Inflammatory macrophage (primary cell): ENCODE measurements at regions not wholly inside any gene's neighbourhood (a gene's known extent, or its start where the extent isn't known, plus 50 kb on each side); places are given as distances from the start of the nearest gene placed in this dataset.
A peak's percentile ranks its signal among the peaks of the same experiment; 100 is the strongest.
"Not testable (repeated sequence)": the region's sequence is repeated elsewhere in the genome, so short reads cannot be mapped to it uniquely, and the experiment has no call there.

Experiments
- DNase-seq, 2 donors: peaks; one replicate each; pipeline ENCODE4 v3.0.0-alpha.2; 2020 to 2022

DNA sequence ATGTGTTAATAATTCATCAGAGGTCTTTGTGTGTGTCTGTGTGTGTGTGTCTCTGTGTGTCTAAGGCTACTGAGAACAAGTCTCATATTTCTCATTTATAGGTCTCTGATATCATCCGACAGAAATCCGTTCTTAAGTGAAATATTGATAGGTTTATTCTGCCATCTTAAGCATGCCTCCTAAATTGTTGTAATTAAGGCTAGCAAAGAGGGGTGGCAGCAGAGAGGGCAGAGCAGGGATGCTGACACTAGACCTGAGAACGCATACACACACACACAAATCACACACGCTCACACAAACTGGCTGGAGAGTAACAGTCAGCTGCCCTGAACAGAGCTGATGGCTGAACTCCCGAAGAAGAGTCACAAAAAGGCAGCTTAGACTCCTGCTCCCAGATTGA is 84.9 kb upstream of the LRFN2 start:
- DNase-seq = no peak

DNA sequence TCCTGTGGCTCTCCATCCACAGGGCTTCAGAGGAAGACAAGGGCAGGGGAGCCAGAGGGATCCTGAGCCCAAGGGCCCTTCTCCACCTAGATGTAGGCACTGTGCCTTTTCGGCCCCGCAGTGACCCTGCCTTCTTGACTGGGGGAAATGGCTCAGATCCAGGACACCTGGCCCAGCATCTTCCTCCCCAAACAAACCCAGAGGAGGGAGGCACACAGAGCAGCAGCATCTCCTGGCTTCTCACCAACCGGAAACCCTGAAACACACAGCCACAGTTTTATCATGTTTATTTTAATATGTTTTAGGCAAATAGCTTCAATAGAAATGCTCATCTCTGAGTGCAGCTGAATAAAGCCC is 84.5 kb upstream of the LRFN2 start:
- no peak for DNase-seq

DNA sequence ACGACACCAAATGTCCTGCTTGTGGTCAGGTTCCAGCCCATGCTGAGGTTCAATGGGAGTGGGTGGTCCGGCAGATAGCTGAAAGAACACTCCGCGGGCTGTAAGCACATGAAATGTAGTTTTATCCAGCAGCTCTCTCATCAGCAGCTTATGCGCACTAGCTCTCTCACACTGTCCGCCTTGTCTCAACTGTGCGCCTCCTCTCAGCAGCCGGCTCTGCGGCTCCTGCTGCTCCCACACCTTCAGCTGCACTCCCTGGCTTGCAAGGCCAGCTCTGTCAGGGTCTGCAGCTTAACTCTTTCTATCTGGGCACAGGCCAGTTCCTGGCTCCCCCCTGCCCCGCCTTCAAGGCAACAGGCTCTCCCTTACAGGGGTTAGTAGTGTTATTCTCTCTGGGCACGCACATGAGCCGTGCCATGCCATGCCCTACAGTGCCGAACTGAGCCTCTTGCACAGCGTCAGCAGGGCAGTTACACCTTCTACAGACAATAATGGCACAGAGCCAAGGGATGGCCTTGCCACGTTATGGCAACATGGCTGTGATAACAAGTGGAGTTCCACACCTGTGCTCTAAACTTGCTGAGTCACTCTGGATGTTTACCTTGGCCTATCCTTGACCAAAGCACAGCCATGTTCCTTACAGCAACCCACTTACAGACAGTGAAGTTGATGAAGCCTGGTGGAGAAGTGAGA is 84.0 kb upstream of the LRFN2 start:
- DNase-seq = no peak

DNA sequence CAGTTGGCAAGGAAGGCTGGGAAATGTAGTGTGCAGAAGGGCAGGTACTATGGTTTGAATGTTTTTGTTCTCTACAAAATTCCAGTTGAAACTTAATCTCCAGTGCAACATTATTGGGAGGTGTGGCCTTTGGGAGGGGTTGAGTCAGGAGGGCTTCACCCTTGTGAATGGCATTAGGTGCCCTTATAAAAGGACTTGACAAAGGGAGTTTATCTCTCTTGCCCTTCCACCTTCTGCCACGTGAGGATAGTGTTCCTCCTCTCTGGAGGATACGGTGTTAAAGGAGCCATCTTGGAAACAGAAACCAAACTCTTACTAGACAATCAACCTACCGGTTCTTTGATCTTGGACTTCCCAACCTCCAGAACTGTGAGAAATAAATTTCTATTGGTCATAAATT is 82.2 kb upstream of the LRFN2 start:
- no peak for DNase-seq

DNA sequence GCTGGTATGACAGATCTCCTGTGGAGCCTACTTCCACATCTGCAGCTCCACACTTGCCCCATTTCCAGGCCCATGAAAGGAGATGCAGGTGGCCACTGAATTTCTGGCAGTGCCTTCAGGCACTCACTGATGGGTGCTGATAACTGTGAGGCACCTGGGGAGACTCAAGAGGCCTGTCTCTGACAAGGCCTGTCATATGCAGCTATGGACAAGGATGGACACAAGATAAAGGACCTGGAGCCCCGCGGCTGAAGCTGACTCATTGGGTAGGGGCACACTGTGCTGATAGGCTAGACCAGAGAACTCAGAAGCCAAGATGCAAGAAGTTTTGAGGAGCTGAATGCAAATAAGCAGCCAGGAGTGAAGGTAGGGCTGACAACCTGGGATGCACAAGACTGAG is 81.0 kb upstream of the LRFN2 start:
- no peak for DNase-seq

DNA sequence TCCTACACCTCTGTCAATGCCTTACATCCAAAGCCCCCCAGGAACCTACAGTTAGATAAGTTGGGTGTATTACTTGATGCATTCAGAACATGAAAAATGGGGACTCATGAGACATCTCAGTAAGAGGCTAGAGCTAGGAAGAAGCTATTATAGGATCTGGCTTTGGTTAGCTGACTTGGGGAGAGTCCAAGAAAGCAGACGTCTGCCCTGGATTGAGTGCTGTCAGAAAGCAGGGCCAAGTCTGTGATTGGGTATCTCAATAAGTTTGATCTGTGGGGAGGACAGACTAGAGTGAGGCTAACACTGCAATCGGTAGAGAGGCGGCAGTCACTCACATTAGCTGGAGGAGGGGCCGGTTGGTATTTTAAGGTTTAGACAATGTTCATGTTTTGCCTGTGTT is 79.4 kb upstream of the LRFN2 start:
- DNase-seq = no peak

DNA sequence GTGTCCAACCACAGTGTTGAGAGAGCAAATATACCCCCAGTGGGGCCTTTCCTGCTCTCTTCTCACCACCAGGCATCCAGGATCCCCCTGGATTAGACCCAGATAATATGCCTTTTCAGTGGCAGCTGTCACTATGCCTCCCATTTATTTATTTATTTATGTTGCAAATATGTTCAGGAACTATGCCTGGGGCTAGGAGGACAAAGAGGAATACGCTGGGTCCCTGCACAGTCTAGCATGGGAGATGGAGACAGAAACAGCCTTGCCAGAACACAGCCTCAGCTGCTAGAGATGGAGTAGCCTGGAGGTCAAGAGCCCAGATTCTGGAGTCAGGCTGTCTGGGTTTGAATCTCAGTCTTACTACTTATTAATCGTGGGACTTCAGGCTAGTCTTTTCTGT is 74.6 kb upstream of the LRFN2 start:
- DNase-seq = no peak

DNA sequence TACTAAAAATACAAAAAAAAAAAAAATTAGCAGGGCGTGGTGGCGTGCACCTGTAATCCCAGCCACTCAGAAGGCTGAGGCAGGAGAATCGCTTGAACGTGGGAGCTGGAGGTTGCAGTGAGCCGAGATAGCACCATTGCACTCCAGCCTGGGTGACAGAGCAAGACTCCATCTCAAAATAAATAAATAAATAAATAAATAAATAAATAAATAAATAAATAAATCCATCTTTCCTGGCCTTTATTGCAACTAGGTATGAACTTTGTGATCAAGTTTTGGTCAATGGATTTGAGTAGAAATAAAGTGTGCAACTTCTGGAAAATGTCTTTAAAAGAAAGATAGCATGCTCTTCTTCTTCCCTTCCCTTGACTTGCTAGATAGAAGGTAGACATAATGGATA is 69.6 kb upstream of the LRFN2 start:
- DNase-seq = not testable (repeated sequence)

DNA sequence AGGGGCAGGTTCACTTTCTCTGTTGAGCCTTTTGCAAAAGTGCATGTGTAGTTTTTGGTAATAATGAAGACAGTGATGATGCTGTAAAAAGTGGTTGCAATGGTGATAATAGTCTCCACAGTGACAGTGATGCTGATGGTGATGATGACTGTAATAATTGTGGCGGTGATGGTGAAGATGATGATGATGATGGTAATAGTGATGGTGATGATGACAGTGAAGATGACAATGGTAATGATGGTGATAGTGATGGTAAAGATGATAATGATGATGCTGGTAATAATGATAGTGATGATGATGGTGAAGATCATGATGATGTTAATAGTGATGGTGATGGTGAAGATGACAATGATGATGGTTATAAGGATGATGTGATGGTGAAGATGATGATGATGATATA is 67.7 kb upstream of the LRFN2 start:
- DNase-seq = no peak

DNA sequence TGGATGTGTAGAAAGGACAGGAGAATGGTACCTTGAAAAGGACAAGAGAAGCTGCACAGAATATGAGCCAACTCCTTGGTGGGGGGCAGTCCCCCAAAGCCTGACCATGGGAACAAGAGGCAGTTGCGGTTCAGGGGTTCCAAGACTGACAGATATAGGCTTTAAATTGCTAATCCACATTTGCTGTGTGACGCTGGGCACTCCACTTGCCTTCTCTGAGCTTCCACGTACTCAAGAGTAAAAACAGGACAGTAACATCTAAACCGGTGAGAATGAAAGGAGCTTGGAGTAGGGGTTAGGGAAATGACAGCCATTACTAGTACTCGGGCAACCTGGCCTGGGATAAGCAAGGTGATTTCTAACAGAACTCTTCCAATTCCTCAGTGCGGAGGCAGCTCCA is 57.9 kb upstream of the LRFN2 start:
- no peak for DNase-seq

DNA sequence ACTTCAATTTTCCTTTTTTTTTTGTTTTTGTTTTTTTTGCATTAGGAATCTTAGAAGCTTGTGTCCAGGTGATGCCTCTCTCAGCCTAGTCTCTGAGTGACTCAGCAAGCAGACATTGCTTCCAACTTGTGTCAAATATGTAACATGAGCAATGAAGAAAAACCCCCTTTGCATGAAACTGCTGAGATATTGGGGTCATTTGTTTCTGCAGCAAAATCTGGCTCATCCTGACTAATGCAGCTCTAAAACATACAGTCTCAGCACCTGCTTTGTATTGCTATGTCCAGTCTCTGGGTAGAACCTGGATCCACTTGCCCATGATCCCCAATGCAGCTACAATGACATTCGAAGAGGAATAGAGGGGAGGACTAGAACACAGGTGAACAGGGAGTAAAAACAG is 55.7 kb upstream of the LRFN2 start:
- DNase-seq = no peak

DNA sequence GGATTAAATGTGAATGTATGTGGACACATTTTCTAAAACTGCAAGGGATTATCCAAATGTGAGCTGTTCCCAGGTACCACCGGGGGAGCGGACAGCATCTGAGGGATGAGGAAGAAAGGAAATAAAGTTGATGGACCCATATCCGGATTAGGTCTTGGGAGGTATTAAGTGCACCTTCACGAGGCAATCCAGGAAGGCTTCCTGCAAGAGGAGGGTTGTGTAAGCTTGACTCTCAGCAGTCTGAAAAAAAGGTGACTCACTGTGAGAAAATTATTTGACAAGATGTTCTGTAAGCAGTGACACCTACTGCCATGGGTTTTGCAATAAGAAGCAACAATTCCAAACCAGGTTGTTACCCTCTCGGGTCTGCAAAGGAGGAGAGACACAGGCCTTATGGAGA is 55.0 kb upstream of the LRFN2 start:
- DNase-seq = no peak

DNA sequence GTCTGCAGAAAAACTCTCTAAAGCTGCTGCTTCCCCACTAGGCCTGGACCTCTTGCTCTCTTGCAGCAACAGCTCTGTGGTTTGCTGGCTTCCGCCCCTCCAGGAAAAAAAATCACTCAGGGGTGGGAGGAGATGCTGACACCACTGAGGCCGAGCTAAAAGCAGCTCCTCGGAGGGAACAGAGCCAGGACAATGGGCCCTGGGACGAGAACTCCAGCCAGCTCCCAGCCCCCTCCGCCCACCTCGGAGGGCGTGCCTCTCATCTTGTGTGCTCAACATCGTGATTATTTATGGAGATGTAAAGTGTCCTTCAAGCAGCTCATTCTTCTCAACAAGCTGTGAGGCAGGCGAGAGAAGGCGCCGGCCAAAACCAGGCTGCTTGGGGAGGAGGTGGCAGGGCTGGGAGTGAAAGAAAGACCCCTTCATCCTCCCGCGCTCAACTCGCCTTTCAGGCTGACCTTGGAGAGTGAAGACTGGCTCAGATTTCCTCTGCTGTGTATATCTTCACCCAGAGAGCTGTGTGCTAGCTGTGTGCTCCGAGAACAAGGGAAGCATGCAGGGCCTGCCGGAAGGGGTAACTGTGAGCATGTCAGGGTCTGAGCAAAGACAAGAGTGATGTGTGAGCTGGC is 53.5 kb upstream of the LRFN2 start:
- DNase-seq = peak; percentile 54 to 68
